Parathyroid adenoma (tissue), 2 donors: ENCODE measurements at regions not wholly inside any gene's neighbourhood (a gene's known extent, or its start where the extent isn't known, plus 50 kb on each side); places are given as distances from the start of the nearest gene placed in this dataset.

Experiments
- H2AFZ ChIP-seq: fragments of 300-600 bp; sonication (generic); one replicate; pipeline ENCODE4 v1.7.0; 2017; ENCODE audit warnings: antibody characterized with exemption, mild to moderate bottlenecking
- H3K27ac ChIP-seq: fragments of 300-600 bp; sonication (generic); one replicate; pipeline ENCODE4 v1.7.0; 2017
- H3K27me3 ChIP-seq: fragments of 300-600 bp; sonication (generic); one replicate; pipeline ENCODE4 v1.7.0; 2017; ENCODE audit warnings: low read length; ENCODE audit not compliant: control insufficient read depth, insufficient read depth
- H3K36me3 ChIP-seq: fragments of 300-600 bp; sonication (generic); one replicate; pipeline ENCODE4 v1.7.0; 2017; ENCODE audit warnings: low read length; ENCODE audit not compliant: control insufficient read depth, insufficient read depth
- H3K4me1 ChIP-seq: fragments of 300-600 bp; sonication (generic); one replicate; pipeline ENCODE4 v1.7.0; 2017; ENCODE audit warnings: control low read depth
- H3K4me2 ChIP-seq: fragments of 300-600 bp; sonication (generic); one replicate; pipeline ENCODE4 v1.7.0; 2017; ENCODE audit warnings: low read length
- H3K4me3 ChIP-seq: fragments of 300-600 bp; sonication (generic); one replicate; pipeline ENCODE4 v1.7.0; 2017; ENCODE audit warnings: low read depth, low read length
- H3K79me2 ChIP-seq: fragments of 300-600 bp; sonication (generic); one replicate; pipeline ENCODE4 v1.7.0; 2017; ENCODE audit warnings: control low read depth
- H3K9ac ChIP-seq: fragments of 300-600 bp; sonication (generic); one replicate; pipeline ENCODE4 v1.7.0; 2017; ENCODE audit warnings: mild to moderate bottlenecking
- H3K9me3 ChIP-seq: fragments of 300-600 bp; sonication (generic); one replicate; pipeline ENCODE4 v1.7.0; 2017; ENCODE audit warnings: low read length; ENCODE audit not compliant: control insufficient read depth
- TF ChIP-seq, protein P1 (sequence below): fragments of 300-600 bp; sonication (generic); IDR thresholded peaks from one replicate; pipeline ENCODE4 v1.7.0; 2017; ENCODE audit warnings: antibody characterized with exemption, mild to moderate bottlenecking
- donor health status: primary hyperparathyroidism.

DNA sequence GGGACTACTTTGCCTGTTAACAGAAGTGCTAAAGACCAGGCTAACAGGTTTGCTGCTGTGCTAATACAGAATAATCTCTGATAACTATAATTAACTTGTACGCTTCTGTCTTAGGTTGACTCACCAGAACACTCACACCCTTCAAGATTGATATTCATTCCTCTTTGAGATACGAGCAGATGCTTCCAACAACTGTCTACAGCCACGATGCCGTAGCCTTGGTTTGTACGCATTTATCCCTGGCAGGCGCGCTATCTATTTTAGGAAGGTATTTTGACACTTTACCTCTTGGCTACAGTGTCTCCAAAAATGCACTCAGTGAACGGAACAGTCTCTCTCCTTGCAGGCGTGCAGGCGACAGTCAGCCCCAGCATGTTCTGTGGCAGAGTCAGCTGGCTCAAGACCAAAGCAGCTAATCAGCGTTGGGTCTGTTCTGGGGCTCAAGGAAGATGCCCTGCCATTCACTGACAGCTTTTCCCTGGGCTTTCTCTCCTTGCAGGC lies 146.4 kb upstream of the PRICKLE1 start:
- no peak overlapping the region for H3K4me2 ChIP-seq
- H3K9me3 ChIP-seq = no peaks in the 10 kb centered on the region
- H3K36me3 ChIP-seq = no peaks in the 10 kb centered on the region
- H3K27ac ChIP-seq = no peak overlapping the region
- no peaks in the 10 kb centered on the region for H3K4me1 ChIP-seq
- H2AFZ ChIP-seq = no peak overlapping the region
- no peak overlapping the region for H3K9ac ChIP-seq
- H3K4me3 ChIP-seq = no peak overlapping the region
- TF ChIP-seq, protein P1, sequence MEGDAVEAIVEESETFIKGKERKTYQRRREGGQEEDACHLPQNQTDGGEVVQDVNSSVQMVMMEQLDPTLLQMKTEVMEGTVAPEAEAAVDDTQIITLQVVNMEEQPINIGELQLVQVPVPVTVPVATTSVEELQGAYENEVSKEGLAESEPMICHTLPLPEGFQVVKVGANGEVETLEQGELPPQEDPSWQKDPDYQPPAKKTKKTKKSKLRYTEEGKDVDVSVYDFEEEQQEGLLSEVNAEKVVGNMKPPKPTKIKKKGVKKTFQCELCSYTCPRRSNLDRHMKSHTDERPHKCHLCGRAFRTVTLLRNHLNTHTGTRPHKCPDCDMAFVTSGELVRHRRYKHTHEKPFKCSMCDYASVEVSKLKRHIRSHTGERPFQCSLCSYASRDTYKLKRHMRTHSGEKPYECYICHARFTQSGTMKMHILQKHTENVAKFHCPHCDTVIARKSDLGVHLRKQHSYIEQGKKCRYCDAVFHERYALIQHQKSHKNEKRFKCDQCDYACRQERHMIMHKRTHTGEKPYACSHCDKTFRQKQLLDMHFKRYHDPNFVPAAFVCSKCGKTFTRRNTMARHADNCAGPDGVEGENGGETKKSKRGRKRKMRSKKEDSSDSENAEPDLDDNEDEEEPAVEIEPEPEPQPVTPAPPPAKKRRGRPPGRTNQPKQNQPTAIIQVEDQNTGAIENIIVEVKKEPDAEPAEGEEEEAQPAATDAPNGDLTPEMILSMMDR = no peak
- H3K27me3 ChIP-seq = no peaks in the 10 kb centered on the region
- H3K79me2 ChIP-seq = no peaks in the 10 kb centered on the region

DNA sequence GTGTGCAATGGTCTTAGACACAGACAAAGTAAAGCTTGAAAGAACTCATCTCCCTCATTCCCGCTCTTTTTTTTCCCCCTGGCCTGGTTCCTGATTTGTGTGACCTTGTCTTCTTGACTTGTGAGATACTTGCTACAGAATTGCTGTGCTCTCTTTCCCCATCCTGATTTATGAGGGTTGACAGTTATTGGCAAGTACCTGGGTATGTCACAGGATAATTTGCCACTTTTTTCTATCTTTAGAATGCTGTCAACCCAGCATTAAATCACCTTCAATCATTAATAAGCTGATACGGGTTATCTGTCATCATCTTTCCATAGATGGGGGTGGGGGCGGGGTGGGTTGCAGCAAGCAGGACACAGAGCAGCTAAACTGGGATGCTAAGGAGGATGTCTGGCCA lies 144.4 kb upstream of the PRICKLE1 start:
- no peak overlapping the region for H3K27ac ChIP-seq
- H2AFZ ChIP-seq = no peak overlapping the region
- H3K9me3 ChIP-seq = no peaks in the 10 kb centered on the region
- no peak overlapping the region for H3K4me3 ChIP-seq
- no peaks in the 10 kb centered on the region for H3K4me1 ChIP-seq
- TF ChIP-seq, protein P1 = no peak
- no peaks in the 10 kb centered on the region for H3K79me2 ChIP-seq
- no peak overlapping the region for H3K4me2 ChIP-seq
- H3K9ac ChIP-seq = no peak overlapping the region
- H3K27me3 ChIP-seq = no peaks in the 10 kb centered on the region
- no peaks in the 10 kb centered on the region for H3K36me3 ChIP-seq

DNA sequence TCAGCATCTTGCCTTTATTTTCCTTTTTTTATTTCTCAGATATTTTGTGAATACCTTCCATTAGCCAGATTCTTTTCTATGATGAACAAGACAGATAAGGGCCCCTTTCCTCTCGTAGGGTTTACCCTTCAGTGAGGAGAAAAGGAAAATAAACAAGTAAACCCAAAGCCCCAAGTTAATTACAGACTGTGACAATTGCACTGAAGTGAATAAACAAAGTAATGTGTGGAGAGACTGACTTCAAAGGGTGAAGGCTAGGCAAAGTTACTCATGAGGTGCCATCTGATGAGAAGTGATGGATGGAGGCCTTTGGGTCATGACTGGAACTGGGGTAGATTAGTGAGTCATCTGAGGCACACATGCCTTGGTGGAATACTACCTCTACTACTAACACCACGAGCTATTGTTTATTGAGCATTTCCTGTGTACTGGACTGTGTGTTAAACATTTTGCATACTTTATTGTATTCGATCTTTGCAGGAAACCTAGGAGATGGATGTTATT lies 143.4 kb upstream of the PRICKLE1 start:
- no peak overlapping the region for H3K27ac ChIP-seq
- H3K4me1 ChIP-seq = no peaks in the 10 kb centered on the region

DNA sequence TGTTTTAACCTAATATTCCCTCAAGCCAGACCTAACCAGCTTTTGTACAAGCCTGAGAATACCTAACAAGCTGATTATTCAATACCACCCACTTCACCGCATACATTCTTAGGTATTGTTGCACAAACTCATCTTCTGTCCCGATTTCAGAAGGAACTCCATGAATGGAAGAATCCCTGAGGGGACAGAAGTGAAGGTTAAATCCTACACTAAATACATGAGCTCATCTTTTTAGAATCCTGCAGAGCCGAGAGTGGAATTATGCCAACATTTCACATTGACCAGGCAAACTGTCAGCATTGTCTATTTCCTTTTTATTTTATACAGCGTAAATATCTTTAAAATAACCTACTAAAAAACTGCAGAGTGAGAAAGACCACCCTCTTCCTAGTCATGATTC lies 140.7 kb upstream of the PRICKLE1 start:
- Histone ChIP-seq H3K4me2 (no peak overlapping the region), H3K27ac (no peak overlapping the region), H3K9ac (no peak overlapping the region), H3K4me1 (no peaks in the 10 kb centered on the region), H3K4me3 (no peak overlapping the region), H3K27me3 (no peaks in the 10 kb centered on the region), H2AFZ (no peak overlapping the region), H3K9me3 (no peaks in the 10 kb centered on the region), H3K36me3 (peaks cover 3% of the 10 kb centered on the region), H3K79me2 (no peaks in the 10 kb centered on the region)
- TF ChIP-seq, protein P1 = no peak

More for the DNA sequence above, 143.4 kb upstream of the PRICKLE1 start:
- Histone ChIP-seq H2AFZ (no peak overlapping the region), H3K27me3 (no peaks in the 10 kb centered on the region), H3K9ac (no peak overlapping the region), H3K4me2 (no peak overlapping the region), H3K4me3 (no peak overlapping the region), H3K79me2 (no peaks in the 10 kb centered on the region), H3K36me3 (no peaks in the 10 kb centered on the region), H3K9me3 (no peaks in the 10 kb centered on the region)
- TF ChIP-seq, protein P1 = no peak

DNA sequence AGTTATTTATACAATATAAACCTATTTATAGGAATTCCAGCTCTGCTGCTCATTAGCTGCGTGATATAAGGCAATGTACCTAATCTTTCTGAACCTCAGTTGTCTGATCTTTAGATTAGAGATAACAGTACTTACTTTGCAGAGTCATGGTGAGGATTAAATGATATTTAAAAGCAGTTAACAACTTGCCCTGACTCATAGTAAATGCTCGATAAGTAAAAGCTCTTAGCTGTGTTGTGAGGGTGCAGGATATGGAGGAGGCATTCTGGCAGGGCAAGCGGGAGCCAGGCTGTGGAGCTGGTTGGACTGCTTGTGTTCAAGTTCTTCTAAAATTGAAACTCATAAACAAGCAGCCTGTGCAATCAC lies 140.0 kb upstream of the PRICKLE1 start:
- Histone ChIP-seq H3K79me2 (no peaks in the 10 kb centered on the region), H3K36me3 (peaks cover 3% of the 10 kb centered on the region), H2AFZ (no peak overlapping the region), H3K4me3 (no peak overlapping the region), H3K4me1 (no peaks in the 10 kb centered on the region), H3K27me3 (no peaks in the 10 kb centered on the region), H3K9ac (no peak overlapping the region), H3K4me2 (no peak overlapping the region), H3K27ac (no peak overlapping the region), H3K9me3 (no peaks in the 10 kb centered on the region)
- TF ChIP-seq, protein P1 = no peak
